ENCODE measurements at regions not wholly inside any gene's neighbourhood (a gene's known extent, or its start where the extent isn't known, plus 50 kb on each side); places are given as distances from the start of the nearest gene placed in this dataset.

DNA sequence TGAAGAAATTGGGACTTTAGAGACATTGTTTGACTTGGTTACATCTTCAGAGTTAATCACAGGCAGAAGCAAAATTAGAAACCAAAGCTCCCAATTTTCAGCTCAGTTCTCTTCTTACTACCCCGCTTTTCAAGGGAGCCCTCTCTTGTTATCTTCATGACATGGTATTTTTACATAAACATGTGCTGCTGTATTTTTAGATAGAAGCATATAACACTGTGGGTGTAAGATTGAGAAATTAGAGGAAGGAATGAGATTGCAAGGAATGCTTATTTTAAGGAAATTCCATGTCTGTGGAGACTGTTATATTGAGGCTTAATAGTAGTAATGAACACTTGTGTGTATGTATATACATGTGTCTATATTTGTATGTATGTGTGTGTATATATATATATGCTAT, 401.6 kb downstream of the TMEM232 start:
- no peak for DNase-seq

DNA sequence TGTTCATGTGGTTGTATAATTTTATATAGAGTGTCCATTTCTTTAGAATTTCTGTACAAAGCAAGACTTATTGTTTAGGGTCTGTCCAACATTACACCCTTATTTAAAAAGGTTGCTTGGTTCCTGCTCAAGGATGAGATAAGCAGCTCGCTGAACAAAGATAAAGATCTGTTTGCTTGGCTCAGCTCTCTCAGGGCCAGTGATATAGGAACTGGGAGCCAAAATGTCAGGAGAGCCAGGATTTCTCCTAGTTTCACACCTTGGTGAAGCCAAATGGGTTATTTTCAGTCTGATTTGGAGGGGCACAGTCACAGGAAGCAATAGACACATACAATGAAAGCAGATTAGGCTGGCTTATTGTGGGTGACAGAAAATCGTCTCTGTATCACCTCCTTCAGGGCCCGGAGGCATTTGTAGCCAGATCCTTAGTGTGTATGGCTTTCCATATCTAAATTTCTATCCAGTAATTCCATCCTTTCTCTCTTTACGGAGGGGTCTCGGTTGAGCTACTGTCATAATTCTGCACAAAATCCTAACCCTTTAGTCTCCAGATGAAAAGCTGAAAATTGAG, 396.4 kb downstream of the TMEM232 start:
- DNase-seq, result no peak

DNA sequence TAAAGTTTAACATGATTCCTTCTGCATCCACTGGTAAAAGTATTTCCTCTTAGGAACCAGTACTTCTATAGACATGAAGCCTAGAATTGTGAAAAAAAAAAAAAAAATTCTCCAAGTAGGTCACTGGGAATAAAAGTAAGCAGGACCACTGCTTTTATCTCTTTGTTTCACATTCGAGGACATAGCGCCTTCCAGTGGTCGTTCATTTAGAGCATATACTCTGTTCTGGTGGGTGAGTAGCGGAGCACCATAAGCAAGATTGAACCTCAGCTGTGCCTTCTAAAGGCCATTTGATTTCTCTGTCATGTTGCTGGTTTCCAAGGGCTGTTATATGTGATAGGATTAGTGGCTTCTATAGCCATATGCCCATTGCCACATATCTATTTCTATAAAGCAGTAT, 393.1 kb downstream of the TMEM232 start:
- DNase-seq, result no peak

DNA sequence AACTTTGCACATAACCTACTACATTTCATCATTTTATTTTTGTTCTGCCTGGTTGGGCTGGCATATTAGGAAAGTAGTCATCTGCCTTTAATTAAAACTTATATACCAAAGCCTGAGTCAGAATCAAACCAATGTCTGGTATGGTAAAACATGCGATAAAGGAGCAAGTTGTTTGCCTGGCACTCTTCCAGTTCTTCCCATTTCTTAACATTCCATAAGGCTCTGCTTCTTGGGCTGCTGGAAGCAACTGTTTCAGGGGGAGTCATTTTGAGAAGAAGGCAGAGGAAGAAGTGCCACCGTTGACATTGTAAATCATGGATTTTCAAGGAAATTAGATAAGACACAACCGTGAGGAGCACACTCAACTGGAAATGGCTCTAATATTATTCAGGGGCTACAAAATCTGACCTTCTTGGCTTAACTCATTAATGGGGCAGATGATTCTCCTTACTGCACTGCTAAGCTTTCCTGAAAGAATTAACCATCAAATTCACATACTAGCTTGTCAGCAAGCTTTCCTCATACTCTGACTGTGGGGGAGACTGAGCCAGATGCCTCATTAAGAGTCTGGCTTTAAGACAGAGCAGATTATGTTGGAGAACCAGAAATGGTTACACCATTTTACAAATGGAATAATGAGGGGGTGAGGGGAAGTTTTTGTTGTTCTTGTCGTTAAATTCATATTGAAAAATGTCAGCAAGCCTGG, 391.0 kb downstream of the TMEM232 start:
- no peak for DNase-seq

DNA sequence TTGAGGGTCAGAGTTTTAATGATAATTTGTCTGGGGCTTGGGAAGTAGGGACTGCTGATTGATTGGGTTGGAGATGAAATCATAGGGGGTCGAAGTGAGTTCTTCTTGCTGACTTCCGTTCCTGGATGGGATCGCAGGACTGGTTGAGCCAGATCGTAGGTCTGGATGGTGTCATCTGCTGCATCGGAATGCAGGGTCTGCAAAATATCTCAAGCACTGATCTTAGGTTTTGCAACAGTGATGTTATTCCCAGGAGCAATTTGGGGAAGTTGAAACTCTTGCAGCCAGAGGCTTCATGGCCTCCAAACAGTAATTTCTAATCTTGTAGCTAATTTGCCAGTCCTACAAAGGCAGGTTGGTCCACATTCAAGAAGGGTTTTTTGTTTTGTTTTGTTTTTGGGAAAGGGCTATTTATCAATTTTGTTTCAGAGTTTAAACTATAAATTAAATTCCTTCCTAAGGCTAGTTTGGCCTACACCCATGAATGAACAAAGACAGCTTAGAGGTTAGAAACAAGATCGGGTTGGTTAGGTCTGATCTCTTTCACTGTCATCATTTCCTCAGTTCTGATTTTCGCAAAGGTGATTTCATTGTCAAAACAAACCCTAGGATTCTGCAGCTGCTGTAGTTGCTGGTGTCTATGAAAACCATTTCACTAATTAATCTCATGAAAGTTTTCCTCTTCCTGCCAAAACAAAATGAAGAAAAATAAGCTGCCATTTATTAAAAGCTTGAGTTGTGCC, 388.0 kb downstream of the TMEM232 start:
- DNase-seq, result no peak

DNA sequence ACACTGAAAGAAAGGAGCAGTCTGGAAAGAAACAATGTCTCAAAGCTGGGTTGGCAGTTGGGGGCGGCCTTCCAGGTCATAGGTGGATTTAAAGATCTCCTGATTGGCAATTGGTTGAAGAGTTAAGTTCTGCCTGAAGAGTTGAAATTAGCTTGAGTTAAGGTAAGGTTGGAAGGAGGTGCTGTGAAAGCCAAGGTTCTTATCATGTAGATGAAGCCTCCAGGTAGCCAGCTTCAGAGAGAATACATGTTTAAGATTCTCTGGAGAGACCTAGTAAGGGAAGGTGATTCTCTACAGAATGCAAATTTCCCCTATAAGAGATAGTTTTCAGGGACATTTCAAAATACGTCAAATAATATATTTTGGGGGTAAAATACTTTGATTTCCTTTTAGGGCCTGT, 387.1 kb downstream of the TMEM232 start:
- no peak for DNase-seq

DNA sequence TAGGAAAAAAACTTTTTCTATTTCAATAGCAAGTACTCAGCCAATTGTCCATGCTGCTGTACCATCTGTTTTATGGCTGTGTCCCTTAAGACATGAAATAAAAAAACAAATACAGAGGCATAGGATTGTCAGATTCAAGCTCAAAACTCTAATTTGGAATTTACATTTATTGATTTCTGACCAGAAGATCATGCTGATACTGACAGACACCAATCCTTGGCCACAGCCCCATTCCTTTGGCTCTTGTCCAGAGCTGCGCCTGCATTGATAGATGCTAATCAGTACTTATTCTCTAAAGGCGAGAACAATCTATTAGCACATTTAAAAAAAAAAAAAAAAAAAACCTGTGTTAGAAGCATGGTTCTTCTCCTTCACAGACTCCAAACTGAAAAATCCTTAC, 384.6 kb downstream of the TMEM232 start:
- DNase-seq, result no peak

DNA sequence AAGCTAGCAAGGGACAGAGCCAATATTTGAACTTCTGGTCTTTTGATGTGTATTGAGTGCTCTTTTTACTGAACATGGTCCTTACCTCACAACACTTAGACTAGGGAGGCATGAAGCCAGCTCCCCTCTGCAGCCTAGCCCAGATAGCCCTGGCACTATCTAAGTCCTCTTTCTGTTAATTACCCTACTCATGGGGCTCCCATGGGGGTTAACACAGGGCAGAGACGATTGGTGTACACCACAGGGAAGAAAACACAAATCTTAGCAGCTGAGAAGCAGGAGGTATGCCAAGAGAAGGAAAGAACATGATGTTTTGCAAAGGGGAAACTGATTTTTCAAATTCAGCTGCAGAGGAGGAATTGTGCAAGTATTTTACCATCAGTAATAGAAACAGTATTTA, 383.8 kb downstream of the TMEM232 start:
- no peak for DNase-seq

DNA sequence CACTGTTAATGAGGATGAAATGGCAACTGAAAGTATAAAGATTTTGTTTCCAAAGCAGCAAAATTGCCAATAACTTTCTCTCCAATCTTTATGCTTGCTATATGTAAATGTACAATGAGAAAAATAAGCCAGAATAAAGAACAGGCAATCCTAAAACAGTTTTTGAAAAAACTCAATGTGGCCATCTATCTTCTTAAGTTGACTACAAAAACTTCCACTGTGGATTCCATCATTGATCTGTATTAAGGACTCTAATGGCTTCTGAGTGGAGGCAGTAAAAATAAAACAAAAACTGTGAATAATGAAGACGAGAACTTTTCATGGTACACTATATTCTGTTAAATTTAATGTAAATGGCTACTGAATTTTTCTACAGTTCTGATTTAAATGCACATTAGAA, 382.9 kb downstream of the TMEM232 start:
- no peak for DNase-seq

DNA sequence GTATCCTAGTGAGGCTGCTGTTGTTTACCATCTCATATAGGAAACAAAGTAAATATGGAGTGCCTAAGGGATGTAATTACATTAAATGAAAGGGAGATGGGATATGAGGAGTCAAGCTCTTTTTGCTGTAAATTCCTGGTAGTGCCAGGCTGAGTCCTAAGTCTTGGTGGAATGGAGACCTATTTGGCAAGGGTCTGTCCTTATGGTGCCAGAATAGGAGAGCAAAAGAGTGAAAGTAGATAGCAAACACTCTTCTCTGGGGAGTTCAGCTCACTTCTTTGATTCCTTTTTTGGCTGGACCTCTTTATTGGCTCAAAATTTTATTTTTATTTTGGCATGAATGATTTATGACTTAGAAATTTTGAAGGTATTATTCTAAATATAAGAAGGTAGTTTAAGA, 380.8 kb downstream of the TMEM232 start:
- DNase-seq, result no peak

DNA sequence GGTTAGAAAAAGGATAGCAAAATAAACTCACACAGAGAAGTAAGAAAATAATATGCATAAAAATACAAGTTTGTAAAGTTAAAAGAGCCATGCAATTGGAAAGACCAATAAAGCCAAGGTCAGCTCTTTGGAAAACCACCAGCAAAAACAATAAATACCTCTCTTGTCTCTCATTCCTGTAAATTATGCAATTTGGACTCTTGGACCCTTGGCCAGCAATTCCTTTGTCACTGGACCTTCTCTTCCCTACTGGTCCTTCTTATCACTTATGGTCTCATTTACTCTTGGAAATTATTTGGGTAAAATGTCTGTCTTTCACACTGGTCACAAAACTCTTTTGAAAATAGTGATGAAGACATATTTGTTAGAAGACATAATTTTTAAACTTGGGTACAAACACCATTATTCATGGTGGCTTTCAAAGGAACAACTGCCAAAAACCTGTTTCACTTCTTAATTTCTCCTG, 379.5 kb downstream of the TMEM232 start:
- DNase-seq, result no peak

DNA sequence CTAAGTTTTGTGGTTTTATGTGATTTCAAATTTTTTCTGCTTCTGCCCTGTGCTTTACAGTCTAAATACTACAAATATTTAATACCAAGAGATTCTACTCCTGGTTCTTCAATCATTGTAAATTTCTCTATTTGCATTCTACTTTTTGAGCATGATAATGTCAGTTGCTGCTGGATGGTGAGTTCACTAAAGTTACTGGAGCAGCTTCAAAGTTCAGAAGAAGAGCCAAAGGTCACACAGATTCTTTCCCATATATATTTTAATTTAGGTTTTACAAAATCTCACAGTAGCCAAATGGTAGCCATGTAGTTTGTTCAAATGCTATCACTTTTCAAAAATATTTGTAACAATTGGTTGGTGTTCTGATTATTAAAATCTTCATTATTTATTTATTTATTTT, 378.7 kb downstream of the TMEM232 start:
- no peak for DNase-seq

DNA sequence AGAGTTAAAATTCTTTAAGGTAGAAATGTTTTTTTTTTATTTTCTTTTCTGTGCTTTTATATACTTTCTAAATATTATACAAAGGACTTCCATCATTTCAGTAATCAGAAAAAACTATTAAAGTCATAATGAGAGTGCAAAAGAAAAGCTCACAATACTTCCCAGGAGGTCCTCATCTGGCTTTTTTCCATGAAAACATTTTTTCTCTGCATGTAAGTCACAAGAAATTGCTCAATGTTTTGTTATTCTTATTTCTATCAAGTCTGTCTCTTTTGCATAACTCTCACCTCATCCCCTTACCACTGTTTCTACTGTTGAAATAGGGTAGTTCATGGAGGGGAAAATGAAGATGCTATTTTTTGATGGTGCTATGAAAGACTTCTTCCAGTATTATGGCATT, 375.0 kb downstream of the TMEM232 start:
- DNase-seq, result no peak

DNA sequence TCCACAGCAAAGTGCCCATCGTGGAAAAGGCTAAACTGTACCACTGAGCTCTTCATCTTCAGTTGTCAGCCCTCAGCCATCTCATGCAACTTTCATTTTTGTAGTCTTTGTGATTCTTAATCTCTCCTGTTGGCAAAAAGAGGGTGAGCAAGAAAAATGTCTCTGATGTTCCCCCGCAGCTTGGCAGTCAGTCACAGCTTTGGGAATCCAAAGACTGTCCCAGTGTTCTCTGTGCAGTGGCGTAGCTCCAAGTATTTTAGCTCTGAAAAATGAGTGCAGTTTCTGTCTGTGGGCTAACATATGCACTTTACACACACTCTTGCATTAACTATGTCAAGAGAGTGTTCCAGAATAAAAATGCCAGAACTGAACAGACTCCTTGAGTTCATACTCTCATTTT, 372.2 kb downstream of the TMEM232 start:
- DNase-seq, result no peak

DNA sequence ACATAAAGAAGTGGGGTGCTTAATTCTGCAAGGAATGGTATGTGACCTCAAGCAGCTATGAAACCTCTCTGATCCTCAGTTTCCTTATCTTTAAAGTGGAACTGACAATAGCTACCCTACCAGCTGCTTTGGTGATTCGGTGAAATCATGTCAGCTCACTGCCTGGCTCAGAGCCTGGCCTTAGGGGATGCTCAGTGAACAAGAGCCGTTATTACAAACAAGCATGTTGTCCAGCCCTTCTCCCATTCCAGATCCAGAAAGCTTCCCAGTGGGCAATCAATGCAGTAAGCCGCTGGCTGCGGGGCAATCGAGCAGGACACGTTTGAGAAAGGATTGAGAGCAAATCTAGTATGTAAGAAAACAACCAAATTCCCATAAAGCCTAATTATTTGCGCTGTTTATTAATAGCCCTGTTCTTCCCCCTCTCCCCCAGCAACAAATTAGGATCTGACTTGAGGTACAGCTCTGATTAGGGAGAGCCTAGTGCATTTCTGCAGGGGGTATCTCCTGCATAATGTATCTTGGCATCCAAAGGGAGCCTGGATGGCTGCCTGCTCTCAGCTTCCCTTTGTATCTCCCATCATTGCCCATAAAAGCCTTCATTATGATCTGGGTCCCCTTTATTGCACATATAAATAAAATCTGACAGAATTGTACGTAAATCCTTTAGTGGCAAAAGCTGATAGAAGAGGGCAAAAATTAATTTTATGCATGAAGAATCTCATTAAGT, 371.4 kb downstream of the TMEM232 start:
- DNase-seq, result no peak

DNA sequence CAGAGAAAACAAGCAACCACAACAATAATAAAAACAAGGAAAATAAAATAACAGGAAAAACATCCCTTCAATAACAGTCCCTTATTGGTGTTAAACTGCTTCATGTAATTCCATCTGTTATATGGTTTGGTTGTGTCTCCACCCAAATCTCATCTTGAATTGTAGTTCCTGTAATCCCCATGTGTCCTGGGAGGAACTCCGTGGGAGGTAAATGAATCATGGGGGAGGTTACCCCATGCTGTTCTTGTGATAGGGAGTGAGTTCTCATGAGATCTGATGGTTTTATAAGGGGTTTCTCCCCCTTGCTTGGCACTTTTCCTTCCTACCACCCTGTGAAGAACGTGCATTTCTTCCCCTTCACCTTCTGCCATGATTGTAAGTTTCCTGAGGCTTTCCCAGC, 369.8 kb downstream of the TMEM232 start:
- DNase-seq, result no peak

DNA sequence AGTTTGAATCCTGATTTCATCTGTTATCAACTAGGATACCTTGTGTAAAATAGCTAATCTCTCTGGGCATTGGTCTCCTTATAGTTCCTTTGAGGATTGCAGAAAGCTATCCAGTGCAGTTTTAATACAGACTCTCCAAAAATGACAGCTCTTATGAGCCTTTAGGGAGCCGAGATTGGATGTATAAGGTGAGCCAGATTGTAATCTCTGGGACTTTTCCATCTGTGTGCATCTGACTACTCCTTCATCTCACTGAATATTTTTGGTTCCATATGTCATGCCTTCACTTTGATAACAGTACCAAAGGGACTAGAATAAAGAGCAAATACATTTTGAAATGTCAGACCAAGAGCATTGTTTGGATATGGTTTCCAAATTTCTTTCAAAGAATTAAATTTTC, 367.2 kb downstream of the TMEM232 start:
- DNase-seq, result no peak

DNA sequence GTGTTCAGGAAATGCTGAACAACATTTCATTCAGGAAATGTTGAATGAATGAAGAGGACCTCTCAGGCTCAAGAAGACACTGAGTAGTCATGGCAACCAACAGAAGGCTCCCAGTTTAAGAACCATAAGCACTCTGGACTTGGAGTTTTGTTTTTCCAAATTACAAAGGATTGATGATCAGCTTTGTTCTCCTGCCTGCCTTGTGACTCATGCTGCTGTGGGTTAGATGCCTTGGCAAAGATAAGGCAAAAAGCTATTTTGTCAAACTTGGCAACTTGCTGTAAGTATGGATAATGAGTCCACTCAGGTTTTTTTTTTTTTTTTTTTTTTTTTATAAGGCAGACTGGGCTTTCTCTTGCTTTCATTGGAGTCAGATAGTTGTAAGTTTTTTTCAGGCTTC, 365.0 kb downstream of the TMEM232 start:
- no peak for DNase-seq

DNA sequence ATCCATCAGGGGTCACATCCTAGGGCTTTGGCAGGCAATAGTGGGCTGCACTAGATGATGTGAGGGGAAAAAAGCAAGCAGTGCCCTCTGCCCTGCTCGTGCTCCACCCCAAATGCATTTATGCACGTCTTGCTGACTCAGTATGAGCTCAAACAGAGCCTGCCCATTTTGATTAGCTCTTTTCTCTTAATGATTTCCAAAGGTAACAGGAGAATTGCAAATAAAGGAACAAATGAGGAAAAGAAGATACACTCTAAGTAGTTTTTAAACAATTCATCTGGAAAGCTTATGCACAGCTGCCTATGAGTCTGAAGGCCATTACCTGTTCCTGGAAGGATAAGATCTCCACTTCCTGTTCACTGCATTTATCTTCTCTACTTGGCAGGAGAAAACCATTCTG, 364.2 kb downstream of the TMEM232 start:
- no peak for DNase-seq

DNA sequence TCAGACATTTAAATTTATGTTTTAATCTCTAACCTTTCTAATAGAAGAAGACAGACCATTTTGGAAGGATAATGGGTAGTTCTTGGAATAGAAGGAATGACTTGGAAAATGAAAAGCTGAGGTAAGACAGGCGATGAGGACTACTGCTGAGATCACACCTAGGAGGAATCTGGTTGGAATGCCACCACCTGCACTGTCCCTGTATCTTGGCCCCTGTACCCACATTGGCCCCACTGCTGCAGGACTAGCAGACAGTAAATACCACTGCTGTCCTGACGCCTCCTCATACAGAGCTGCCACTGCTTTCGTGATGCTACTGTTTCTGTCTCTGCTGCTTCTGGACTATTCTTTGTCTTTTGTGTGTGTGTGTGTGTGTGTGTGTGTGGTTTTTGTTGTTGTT, 359.8 kb downstream of the TMEM232 start:
- DNase-seq, result no peak
